ENCODE measurements at regions not wholly inside any gene's neighbourhood (a gene's known extent, or its start where the extent isn't known, plus 50 kb on each side); places are given as distances from the start of the nearest gene placed in this dataset.

DNA sequence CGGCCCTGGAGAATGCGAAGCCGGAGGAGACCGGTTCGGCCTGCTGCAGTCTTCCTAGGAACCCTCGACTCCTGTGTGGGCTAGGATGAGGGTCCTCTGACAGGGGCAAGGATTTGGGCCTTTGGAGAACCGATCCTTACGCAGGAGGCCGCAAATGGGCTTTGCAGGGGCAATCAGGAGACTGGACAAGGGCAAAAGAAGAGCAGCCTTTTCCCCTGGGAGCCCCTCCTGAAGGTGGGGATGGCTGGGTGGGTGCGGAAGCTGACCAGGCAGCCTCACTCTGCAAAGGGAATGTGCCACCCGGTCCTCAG is 111.7 kb downstream of the NAV1 start:
- Histone ChIP-seq H3K27me3 (ENCODE audit: insufficient read depth) (peaks cover 44% of the 10 kb centered on the region), H3K4me2 (peak overlapping the region; percentile 99), H3K4me1 (ENCODE audit: insufficient read depth) (peaks cover 44% of the 10 kb centered on the region), H3K27ac (ENCODE audit: low read depth) (no peak overlapping the region), H3K79me2 (replicated peaks; ENCODE audit: insufficient read depth) (peaks cover 18% of the 10 kb centered on the region), H3K4me3 (peak overlapping the region; percentile 97), H3K36me3 (ENCODE audit: insufficient read depth) (no peaks in the 10 kb centered on the region), H3K9me2 (ENCODE audit: insufficient read depth) (no peaks in the 10 kb centered on the region), H4K20me1 (replicated peaks; ENCODE audit: insufficient read depth) (peaks cover 12% of the 10 kb centered on the region; the same call in 1 of the 2 replicates), H3F3A (replicated peaks; ENCODE audit: low read depth) (no peaks in the 10 kb centered on the region), H2AFZ (peak overlapping the region; percentile 93; the same call in 1 of the 2 replicates)
- TF ChIP-seq, protein P1, sequence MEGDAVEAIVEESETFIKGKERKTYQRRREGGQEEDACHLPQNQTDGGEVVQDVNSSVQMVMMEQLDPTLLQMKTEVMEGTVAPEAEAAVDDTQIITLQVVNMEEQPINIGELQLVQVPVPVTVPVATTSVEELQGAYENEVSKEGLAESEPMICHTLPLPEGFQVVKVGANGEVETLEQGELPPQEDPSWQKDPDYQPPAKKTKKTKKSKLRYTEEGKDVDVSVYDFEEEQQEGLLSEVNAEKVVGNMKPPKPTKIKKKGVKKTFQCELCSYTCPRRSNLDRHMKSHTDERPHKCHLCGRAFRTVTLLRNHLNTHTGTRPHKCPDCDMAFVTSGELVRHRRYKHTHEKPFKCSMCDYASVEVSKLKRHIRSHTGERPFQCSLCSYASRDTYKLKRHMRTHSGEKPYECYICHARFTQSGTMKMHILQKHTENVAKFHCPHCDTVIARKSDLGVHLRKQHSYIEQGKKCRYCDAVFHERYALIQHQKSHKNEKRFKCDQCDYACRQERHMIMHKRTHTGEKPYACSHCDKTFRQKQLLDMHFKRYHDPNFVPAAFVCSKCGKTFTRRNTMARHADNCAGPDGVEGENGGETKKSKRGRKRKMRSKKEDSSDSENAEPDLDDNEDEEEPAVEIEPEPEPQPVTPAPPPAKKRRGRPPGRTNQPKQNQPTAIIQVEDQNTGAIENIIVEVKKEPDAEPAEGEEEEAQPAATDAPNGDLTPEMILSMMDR (conservative IDR thresholded peaks at IDR 0.05; ENCODE audit: low read depth in 2 of 2): no peak
- TF ChIP-seq EZH2phosphoT487 (IDR thresholded peaks at IDR 0.05; ENCODE audit: unreplicated experiment) (no peak), POLR2AphosphoS5 (IDR thresholded peaks at IDR 0.05; ENCODE audit: low read depth) (no peak), ZNF462 (CRISPR knock-in tag; IDR thresholded peaks at IDR 0.05) (no peak), ZNF331 (CRISPR knock-in tag; IDR thresholded peaks at IDR 0.05; ENCODE audit: low read depth) (no peak)
- Mint-ChIP-seq H3K27me3 (ENCODE audit: insufficient read depth, low read depth, poor library complexity) (peaks cover 30% of the 10 kb centered on the region), H3K4me3 (peak overlapping the region; percentile 92), H3K4me1 (peaks cover 62% of the 10 kb centered on the region), H3K27ac (peak overlapping the region; percentile 72), H3K36me3 (ENCODE audit: low read depth) (no peaks in the 10 kb centered on the region; the same call in 1 of the 3 replicates), H3K9me3 (no peaks in the 10 kb centered on the region)
- ATAC-seq (no peak), DNase-seq (ENCODE audit: low spot score) (no peak)
